MM.1S (cell line): ENCODE measurements at regions not wholly inside any gene's neighbourhood (a gene's known extent, or its start where the extent isn't known, plus 50 kb on each side); places are given as distances from the start of the nearest gene placed in this dataset.
"Not testable (repeated sequence)": the region's sequence is repeated elsewhere in the genome, so short reads cannot be mapped to it uniquely, and the experiment has no call there.

Source experiments
- DNase-seq: peaks from one replicate; pipeline ENCODE4 v3.0.0-alpha.2; 2015
- H2AFZ ChIP-seq: fragments of 300-600 bp; sonication (generic); 2 replicates; pipeline ENCODE4 v1.6.0; 2016; ENCODE audit warnings: antibody characterized with exemption, low read length
- H3F3A ChIP-seq: fragments of 300-600 bp; sonication (generic); 2 replicates; pipeline ENCODE4 v1.6.1; 2016; ENCODE audit warnings: mild to moderate bottlenecking, antibody characterized with exemption, low read length, moderate library complexity, mixed read lengths; ENCODE audit not compliant: insufficient read depth
- H3K27ac ChIP-seq: fragments of 300-600 bp; sonication (generic); 2 replicates; pipeline ENCODE4 v1.5.1; 2016; ENCODE audit warnings: mild to moderate bottlenecking, low read length
- H3K27me3 ChIP-seq: fragments of 300-600 bp; sonication (generic); replicated peaks from 2 replicates; pipeline ENCODE4 v1.6.0; 2016; ENCODE audit warnings: low read length; ENCODE audit not compliant: insufficient read depth
- H3K36me3 ChIP-seq: fragments of 300-600 bp; sonication (generic); replicated peaks from 2 replicates; pipeline ENCODE4 v1.6.1; 2016; ENCODE audit warnings: mild to moderate bottlenecking, low read length, mixed read lengths; ENCODE audit not compliant: insufficient read depth
- H3K4me1 ChIP-seq: fragments of 300-600 bp; sonication (generic); 2 replicates; pipeline ENCODE4 v1.6.1; 2016; ENCODE audit warnings: low read length, mixed read lengths
- H3K4me2 ChIP-seq: fragments of 300-600 bp; sonication (generic); 2 replicates; pipeline ENCODE4 v1.6.0; 2016; ENCODE audit warnings: low read depth, low read length
- H3K4me3 ChIP-seq: fragments of 300-600 bp; sonication (generic); 2 replicates; pipeline ENCODE4 v1.5.1; 2016; ENCODE audit warnings: low read length, mixed read lengths
- H3K79me2 ChIP-seq: fragments of 300-600 bp; sonication (generic); 2 replicates; pipeline ENCODE4 v1.6.1; 2016; ENCODE audit warnings: mixed run types, low read length, mixed read lengths
- H3K9ac ChIP-seq: fragments of 300-600 bp; sonication (generic); 2 replicates; pipeline ENCODE4 v1.6.1; 2016; ENCODE audit warnings: low read length, mixed read lengths
- H3K9me2 ChIP-seq: fragments of 300-600 bp; sonication (generic); replicated peaks from 2 replicates; pipeline ENCODE4 v1.6.1; 2016; ENCODE audit warnings: mild to moderate bottlenecking, low read length, mixed read lengths; ENCODE audit not compliant: insufficient read depth
- H3K9me3 ChIP-seq: fragments of 300-600 bp; sonication (generic); replicated peaks from 2 replicates; pipeline ENCODE4 v1.6.1; 2016; ENCODE audit warnings: mild to moderate bottlenecking, low read length, mixed read lengths; ENCODE audit not compliant: insufficient read depth
- H4K20me1 ChIP-seq: fragments of 300-600 bp; sonication (generic); 2 replicates; pipeline ENCODE4 v1.6.1; 2016; ENCODE audit warnings: mild to moderate bottlenecking, low read length, moderate library complexity, mixed read lengths; ENCODE audit not compliant: insufficient read depth
- CTCF ChIP-seq: fragments of 300-600 bp; sonication (generic); IDR thresholded peaks from 2 replicates; pipeline ENCODE4 v1.5.1; 2016; ENCODE audit warnings: antibody characterized with exemption, low read length, mixed read lengths
- EZH2 ChIP-seq: fragments of 300-600 bp; sonication (generic); optimal IDR thresholded peaks from 2 replicates; pipeline ENCODE3; 2017; ENCODE audit warnings: low read depth, mild to moderate bottlenecking, antibody characterized with exemption, low read length, mixed read lengths
- EZH2phosphoT487 ChIP-seq: fragments of 300-600 bp; sonication (generic); IDR thresholded peaks from 2 replicates; pipeline ENCODE4 v1.6.1; 2018; ENCODE audit warnings: antibody characterized with exemption, low read length

- DNase-seq, H3K4me2 ChIP-seq, H3K9me3 ChIP-seq, H3K36me3 ChIP-seq, H3F3A ChIP-seq, H3K9ac ChIP-seq, H3K79me2 ChIP-seq, H3K4me1 ChIP-seq, H3K4me3 ChIP-seq, H3K9me2 ChIP-seq, H2AFZ ChIP-seq, H3K27ac ChIP-seq, H4K20me1 ChIP-seq: not testable (repeated sequence)
- H3K27me3 ChIP-seq: peaks cover 56% of the 10 kb centered on the region
These were observed 73.3 kb upstream of the ADGRL1 start for GRCh38 chr19:14279270-14279669.

- Histone ChIP-seq H3K4me3 (no peak overlapping the region), H3K4me2 (no peak overlapping the region), H3K9ac (no peak overlapping the region), H3K27ac (no peak overlapping the region), H3K9me3 (no peaks in the 10 kb centered on the region), H4K20me1 (no peaks in the 10 kb centered on the region), H3K36me3 (no peaks in the 10 kb centered on the region), H2AFZ (no peak overlapping the region), H3F3A (no peaks in the 10 kb centered on the region), H3K79me2 (no peaks in the 10 kb centered on the region), H3K9me2 (no peaks in the 10 kb centered on the region), H3K4me1 (no peaks in the 10 kb centered on the region), H3K27me3 (peaks cover 65% of the 10 kb centered on the region)
- TF ChIP-seq EZH2: no peak
- TF ChIP-seq CTCF: no peak
- no peak for TF ChIP-seq EZH2phosphoT487
- DNase-seq: no peak
These were observed 71.6 kb upstream of the ADGRL1 start for GRCh38 chr19:14277608-14278007.

- H3K4me1 ChIP-seq, DNase-seq, H3K4me3 ChIP-seq, H3K27ac ChIP-seq, H3K9me3 ChIP-seq, H3K79me2 ChIP-seq, H4K20me1 ChIP-seq, H3K9me2 ChIP-seq, H3K9ac ChIP-seq, H3K4me2 ChIP-seq, H2AFZ ChIP-seq, H3K36me3 ChIP-seq, H3F3A ChIP-seq: not testable (repeated sequence)
- H3K27me3 ChIP-seq: peaks cover 68% of the 10 kb centered on the region
These were observed 69.9 kb upstream of the ADGRL1 start for GRCh38 chr19:14275823-14276222.

GRCh38 chr19:14272623-14273022 lies 66.7 kb upstream of the ADGRL1 start:
- Histone ChIP-seq H3K36me3 (no peaks in the 10 kb centered on the region), H3F3A (no peaks in the 10 kb centered on the region), H3K27ac (no peak overlapping the region), H4K20me1 (no peaks in the 10 kb centered on the region), H3K9me2 (no peaks in the 10 kb centered on the region), H3K9ac (no peak overlapping the region), H3K4me1 (no peaks in the 10 kb centered on the region), H3K79me2 (no peaks in the 10 kb centered on the region), H3K4me2 (no peak overlapping the region), H2AFZ (no peak overlapping the region), H3K27me3 (peaks cover 62% of the 10 kb centered on the region), H3K9me3 (no peaks in the 10 kb centered on the region), H3K4me3 (no peak overlapping the region)
- TF ChIP-seq CTCF (no peak), EZH2phosphoT487 (no peak), EZH2 (no peak)
- no peak for DNase-seq
